ENCODE measurements at regions not wholly inside any gene's neighbourhood (a gene's known extent, or its start where the extent isn't known, plus 50 kb on each side); places are given as distances from the start of the nearest gene placed in this dataset.

GRCh38 chr16:26365161-26365940 lies 673.6 kb downstream of the HS3ST4 start:
- Histone ChIP-seq H3K27me3 (ENCODE audit: control insufficient read depth in 1 of 2, insufficient read depth in 2 of 2, low read length in 2 of 2) (no peaks in the 10 kb centered on the region), H2AFZ (ENCODE audit: low read length) (no peak overlapping the region), H3K36me3 (replicated peaks in 1 of 2; ENCODE audit: control insufficient read depth in 1 of 2, insufficient read depth in 2 of 2, low read length in 2 of 2) (no peaks in the 10 kb centered on the region), H3K4me3 (replicated peaks in 1 of 3; ENCODE audit: insufficient read depth in 1 of 3, low read depth in 2 of 3, low read length in 3 of 3) (no peak overlapping the region), H3K79me2 (ENCODE audit: insufficient read depth, low read length) (no peaks in the 10 kb centered on the region), H3K27ac (ENCODE audit: extremely low read length, insufficient read depth, low read length) (no peak overlapping the region), H3K4me2 (ENCODE audit: low read depth, low read length) (no peak overlapping the region), H3K9ac (ENCODE audit: insufficient read depth, low read depth, low read length) (no peak overlapping the region), H4K20me1 (ENCODE audit: insufficient read depth, low read length) (no peaks in the 10 kb centered on the region), H3K4me1 (ENCODE audit: insufficient read depth, low read length) (no peaks in the 10 kb centered on the region), H3K9me3 (ENCODE audit: low read length) (peaks cover 7% of the 10 kb centered on the region; the same call in 1 of the 2 replicates)
- BruUV-seq (replicated peaks) = no TSS peak
- ChIA-PET POLR2A (no interaction called here), CTCF (ENCODE audit: low intra/inter-chr PET ratio, low total read pairs) (no interaction called here)
- TF ChIP-seq, protein P1, sequence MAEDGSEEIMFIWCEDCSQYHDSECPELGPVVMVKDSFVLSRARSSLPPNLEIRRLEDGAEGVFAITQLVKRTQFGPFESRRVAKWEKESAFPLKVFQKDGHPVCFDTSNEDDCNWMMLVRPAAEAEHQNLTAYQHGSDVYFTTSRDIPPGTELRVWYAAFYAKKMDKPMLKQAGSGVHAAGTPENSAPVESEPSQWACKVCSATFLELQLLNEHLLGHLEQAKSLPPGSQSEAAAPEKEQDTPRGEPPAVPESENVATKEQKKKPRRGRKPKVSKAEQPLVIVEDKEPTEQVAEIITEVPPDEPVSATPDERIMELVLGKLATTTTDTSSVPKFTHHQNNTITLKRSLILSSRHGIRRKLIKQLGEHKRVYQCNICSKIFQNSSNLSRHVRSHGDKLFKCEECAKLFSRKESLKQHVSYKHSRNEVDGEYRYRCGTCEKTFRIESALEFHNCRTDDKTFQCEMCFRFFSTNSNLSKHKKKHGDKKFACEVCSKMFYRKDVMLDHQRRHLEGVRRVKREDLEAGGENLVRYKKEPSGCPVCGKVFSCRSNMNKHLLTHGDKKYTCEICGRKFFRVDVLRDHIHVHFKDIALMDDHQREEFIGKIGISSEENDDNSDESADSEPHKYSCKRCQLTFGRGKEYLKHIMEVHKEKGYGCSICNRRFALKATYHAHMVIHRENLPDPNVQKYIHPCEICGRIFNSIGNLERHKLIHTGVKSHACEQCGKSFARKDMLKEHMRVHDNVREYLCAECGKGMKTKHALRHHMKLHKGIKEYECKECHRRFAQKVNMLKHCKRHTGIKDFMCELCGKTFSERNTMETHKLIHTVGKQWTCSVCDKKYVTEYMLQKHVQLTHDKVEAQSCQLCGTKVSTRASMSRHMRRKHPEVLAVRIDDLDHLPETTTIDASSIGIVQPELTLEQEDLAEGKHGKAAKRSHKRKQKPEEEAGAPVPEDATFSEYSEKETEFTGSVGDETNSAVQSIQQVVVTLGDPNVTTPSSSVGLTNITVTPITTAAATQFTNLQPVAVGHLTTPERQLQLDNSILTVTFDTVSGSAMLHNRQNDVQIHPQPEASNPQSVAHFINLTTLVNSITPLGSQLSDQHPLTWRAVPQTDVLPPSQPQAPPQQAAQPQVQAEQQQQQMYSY (CRISPR knock-in tag; IDR thresholded peaks at IDR 0.05) = no peak
- TF ChIP-seq ZNF660 (CRISPR knock-in tag; IDR thresholded peaks at IDR 0.05; ENCODE audit: borderline replicate concordance, low read depth) = no peak
- TF ChIP-seq ELK4 (CRISPR knock-in tag; IDR thresholded peaks at IDR 0.05; ENCODE audit: borderline replicate concordance) = no peak
- no peak for TF ChIP-seq KLF13 (CRISPR knock-in tag; IDR thresholded peaks at IDR 0.05)
- TF ChIP-seq ZNF792 (CRISPR knock-in tag; IDR thresholded peaks at IDR 0.05) = no peak
- no peak for TF ChIP-seq ZNF709 (CRISPR knock-in tag; IDR thresholded peaks at IDR 0.05)
- TF ChIP-seq NR3C1 (CRISPR knock-in tag; IDR thresholded peaks at IDR 0.05) = no peak
- TF ChIP-seq PCBP2 (optimal IDR thresholded peaks at IDR 0.05; ENCODE audit: low read depth, low read length, poor library complexity, severe bottlenecking) = no peak
- no peak for TF ChIP-seq ZNF124 (CRISPR knock-in tag; IDR thresholded peaks at IDR 0.05)
- TF ChIP-seq MIER3 (CRISPR knock-in tag; IDR thresholded peaks at IDR 0.05; ENCODE audit: borderline replicate concordance) = no peak
- no peak for TF ChIP-seq KDM5B (CRISPR knock-in tag; IDR thresholded peaks at IDR 0.05; ENCODE audit: borderline replicate concordance)
- in situ Hi-C loops (cut with HindIII; ENCODE audit: extremely low pct_ligation_motif_present, low pct_unique_long_range_greater_than_20kb) = no loop called here
- intact Hi-C loops (cut with micrococcal nuclease; ENCODE audit: unreplicated experiment) = no loop called here
- WGBS (ENCODE audit: low lambda C conversion rate) = 21% methylated on average over 8 of the region's 8 CpGs
- no peak for ATAC-seq
- DNase-seq (ENCODE audit: low spot score) = no peak
- no peak for FAIRE-seq

Data from HepG2 (cell line).